ENCODE measurements at regions not wholly inside any gene's neighbourhood (a gene's known extent, or its start where the extent isn't known, plus 50 kb on each side); places are given as distances from the start of the nearest gene placed in this dataset.

- TF ChIP-seq POLR2AphosphoS5 (IDR thresholded peaks at IDR 0.05; ENCODE audit: low read depth, low read length) (no peak), TAF1 (IDR thresholded peaks at IDR 0.05; ENCODE audit: borderline replicate concordance, insufficient read depth, low read length) (no peak), REST (IDR thresholded peaks at IDR 0.05; ENCODE audit: insufficient read depth in 1 of 2, low read depth in 2 of 2, low read length in 2 of 2) (no peak), SIN3A (IDR thresholded peaks at IDR 0.05; ENCODE audit: borderline replicate concordance, insufficient read depth, low read length) (no peak)
Observed at GRCh38 chr10:71045204-71045809, 156.9 kb upstream of the PCBD1 start.

Data from PFSK-1 (cell line).